Tibial nerve (tissue), 4 donors: ENCODE measurements at regions not wholly inside any gene's neighbourhood (a gene's known extent, or its start where the extent isn't known, plus 50 kb on each side); places are given as distances from the start of the nearest gene placed in this dataset.
"Not testable (repeated sequence)": the region's sequence is repeated elsewhere in the genome, so short reads cannot be mapped to it uniquely, and the experiment has no call there.

ENCODE experiments used
- DNase-seq, 2 donors: peaks; one replicate each; pipeline ENCODE4 v3.0.0-alpha.2; 2019; ENCODE audit warnings: low spot score in 2 of 2
- H3K27ac ChIP-seq, 4 donors: fragments of 200-600 bp; sonication (generic) in 3 of 4; one replicate each; pipeline ENCODE4 v1.5.1; 2017 to 2019; ENCODE audit warnings: mild to moderate bottlenecking in 1 of 4
- H3K27me3 ChIP-seq, 2 donors: fragments of 200-600 bp; sonication (generic) in 1 of 2; one replicate each; pipeline versions ENCODE4 v1.5.1 to v1.6.0; 2017 to 2019
- H3K36me3 ChIP-seq, 3 donors: fragments of 200-600 bp; sonication (generic); one replicate each; pipeline ENCODE4 v1.5.1; 2018 to 2019
- H3K4me1 ChIP-seq, 4 donors: fragments of 200-600 bp; sonication (generic) in 3 of 4; one replicate each; pipeline ENCODE4 v1.5.1; 2017 to 2019
- H3K4me3 ChIP-seq, 4 donors: fragments of 200-600 bp; sonication (generic) in 3 of 4; one replicate each; pipeline ENCODE4 v1.5.1; 2017 to 2019; ENCODE audit warnings: mild to moderate bottlenecking in 1 of 4, moderate library complexity in 1 of 4
- H3K9me3 ChIP-seq, 4 donors: fragments of 200-600 bp; sonication (generic) in 3 of 4; one replicate each; pipeline ENCODE4 v1.5.1; 2017 to 2019
- EP300 ChIP-seq, 2 donors: sonication (generic); formaldehyde crosslinking; IDR thresholded peaks; one replicate each; pipeline ENCODE4 v1.6.1; 2017; ENCODE audit warnings: antibody characterized with exemption in 2 of 2, mild to moderate bottlenecking in 1 of 2
- POLR2A ChIP-seq, 2 donors: fragments of 450-650 bp; IDR thresholded peaks; one replicate each; pipeline ENCODE4 v1.6.1; 2017; ENCODE audit warnings: antibody characterized with exemption in 2 of 2, mild to moderate bottlenecking in 2 of 2, moderate library complexity in 2 of 2
- WGBS, 2 donors: methylation state at CpG; one replicate each; pipeline ENCODE4 v1.1.5; 2018; 5-methylcytosine and 5-hydroxymethylcytosine counted together
- TF ChIP-seq, protein P1 (sequence below), 5 experiments: fragments of 200-600 bp in 3 of 5; fragments of 450-650 bp in 2 of 5; sonication (generic) in 3 of 5; IDR thresholded peaks; one replicate each; pipeline ENCODE4 v1.5.1; 2016 to 2019; ENCODE audit warnings: antibody characterized with exemption in 5 of 5, mild to moderate bottlenecking in 3 of 5, moderate library complexity in 2 of 5

DNA sequence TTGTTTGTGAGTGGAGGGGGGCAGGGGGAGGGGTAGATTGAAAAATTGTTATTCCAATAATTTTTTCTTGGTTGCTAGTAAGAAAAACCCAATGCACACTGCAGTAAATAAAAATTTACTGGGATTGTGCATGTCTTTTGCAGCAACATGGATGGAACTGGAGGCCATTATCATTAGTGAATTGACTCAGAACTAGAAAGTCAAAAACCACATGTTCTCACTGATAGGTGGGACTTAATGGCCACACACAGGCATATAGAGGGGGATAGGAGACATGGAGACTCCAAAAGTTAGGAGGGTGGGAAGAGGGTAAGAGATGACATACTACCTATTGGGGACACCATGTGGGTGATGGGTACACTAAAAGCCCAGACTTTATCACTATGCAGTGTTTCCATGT is 67.2 kb downstream of the BUB3 start:
- Histone ChIP-seq H3K4me3 (no peak overlapping the region), H3K27ac (no peak overlapping the region), H3K27me3 (no peaks in the 10 kb centered on the region), H3K9me3 (peaks cover 0 to 4% (median 0%) of the 10 kb centered on the region in 4 donors), H3K4me1 (no peaks in the 10 kb centered on the region), H3K36me3 (peaks cover 0 to 28% (median 0%) of the 10 kb centered on the region in 3 donors)
- no peak for DNase-seq
- TF ChIP-seq, protein P1, sequence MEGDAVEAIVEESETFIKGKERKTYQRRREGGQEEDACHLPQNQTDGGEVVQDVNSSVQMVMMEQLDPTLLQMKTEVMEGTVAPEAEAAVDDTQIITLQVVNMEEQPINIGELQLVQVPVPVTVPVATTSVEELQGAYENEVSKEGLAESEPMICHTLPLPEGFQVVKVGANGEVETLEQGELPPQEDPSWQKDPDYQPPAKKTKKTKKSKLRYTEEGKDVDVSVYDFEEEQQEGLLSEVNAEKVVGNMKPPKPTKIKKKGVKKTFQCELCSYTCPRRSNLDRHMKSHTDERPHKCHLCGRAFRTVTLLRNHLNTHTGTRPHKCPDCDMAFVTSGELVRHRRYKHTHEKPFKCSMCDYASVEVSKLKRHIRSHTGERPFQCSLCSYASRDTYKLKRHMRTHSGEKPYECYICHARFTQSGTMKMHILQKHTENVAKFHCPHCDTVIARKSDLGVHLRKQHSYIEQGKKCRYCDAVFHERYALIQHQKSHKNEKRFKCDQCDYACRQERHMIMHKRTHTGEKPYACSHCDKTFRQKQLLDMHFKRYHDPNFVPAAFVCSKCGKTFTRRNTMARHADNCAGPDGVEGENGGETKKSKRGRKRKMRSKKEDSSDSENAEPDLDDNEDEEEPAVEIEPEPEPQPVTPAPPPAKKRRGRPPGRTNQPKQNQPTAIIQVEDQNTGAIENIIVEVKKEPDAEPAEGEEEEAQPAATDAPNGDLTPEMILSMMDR (IDR thresholded peaks at IDR 0.05) = no peak
- TF ChIP-seq EP300 (IDR thresholded peaks at IDR 0.05) = no peak
- no peak for TF ChIP-seq POLR2A (IDR thresholded peaks at IDR 0.05)

DNA sequence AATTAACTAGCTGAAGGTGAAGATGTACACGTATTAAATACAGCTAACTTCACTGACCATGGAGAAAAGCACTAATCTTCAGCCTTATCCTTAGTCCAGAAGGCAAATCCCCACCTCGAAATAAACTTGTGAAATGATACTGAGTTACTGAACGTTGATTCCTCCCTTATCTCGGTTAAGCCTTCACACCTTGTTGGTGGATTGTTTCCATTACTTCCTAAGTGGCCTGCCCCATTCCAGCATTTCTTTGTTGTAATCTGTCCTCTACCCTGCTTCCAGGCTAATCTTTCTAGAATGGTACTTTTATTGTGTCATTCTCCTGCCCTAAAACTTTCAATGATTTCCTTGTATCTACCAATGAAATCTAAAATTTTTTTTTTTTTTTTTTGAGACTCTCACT is 68.6 kb downstream of the BUB3 start:
- Histone ChIP-seq H3K27ac (no peak overlapping the region), H3K9me3 (no peaks in the 10 kb centered on the region), H3K36me3 (peaks cover 0 to 28% (median 0%) of the 10 kb centered on the region in 3 donors), H3K4me1 (no peaks in the 10 kb centered on the region), H3K4me3 (no peak overlapping the region), H3K27me3 (no peaks in the 10 kb centered on the region)
- TF ChIP-seq, protein P1 (IDR thresholded peaks at IDR 0.05) = no peak
- no peak for TF ChIP-seq POLR2A (IDR thresholded peaks at IDR 0.05)
- TF ChIP-seq EP300 (IDR thresholded peaks at IDR 0.05) = no peak
- DNase-seq = no peak
- WGBS, 2 donors = 93% methylated on average over 4 of the region's 4 CpGs

DNA sequence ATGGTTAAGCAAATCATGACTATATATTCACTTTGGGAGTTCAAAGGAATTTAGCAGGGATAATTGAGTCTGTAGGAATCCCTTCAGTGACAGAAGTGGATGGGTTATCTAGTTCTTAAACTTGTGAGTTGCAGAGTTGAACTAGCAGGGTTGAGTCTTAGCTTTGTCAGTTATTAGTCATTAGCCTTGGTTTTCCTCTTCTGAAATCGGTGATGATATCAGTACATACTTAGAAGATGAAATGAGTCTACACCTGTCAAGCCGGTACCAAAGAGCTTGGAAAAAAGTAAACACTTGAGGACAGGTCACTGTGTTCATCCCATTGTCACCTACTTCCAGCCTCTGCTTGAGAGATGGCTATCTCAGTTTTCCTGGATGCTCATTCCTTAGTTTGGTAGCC is 73.5 kb downstream of the BUB3 start:
- TF ChIP-seq POLR2A (IDR thresholded peaks at IDR 0.05) (no peak), EP300 (IDR thresholded peaks at IDR 0.05) (no peak)
- TF ChIP-seq, protein P1 (IDR thresholded peaks at IDR 0.05) = no peak

DNA sequence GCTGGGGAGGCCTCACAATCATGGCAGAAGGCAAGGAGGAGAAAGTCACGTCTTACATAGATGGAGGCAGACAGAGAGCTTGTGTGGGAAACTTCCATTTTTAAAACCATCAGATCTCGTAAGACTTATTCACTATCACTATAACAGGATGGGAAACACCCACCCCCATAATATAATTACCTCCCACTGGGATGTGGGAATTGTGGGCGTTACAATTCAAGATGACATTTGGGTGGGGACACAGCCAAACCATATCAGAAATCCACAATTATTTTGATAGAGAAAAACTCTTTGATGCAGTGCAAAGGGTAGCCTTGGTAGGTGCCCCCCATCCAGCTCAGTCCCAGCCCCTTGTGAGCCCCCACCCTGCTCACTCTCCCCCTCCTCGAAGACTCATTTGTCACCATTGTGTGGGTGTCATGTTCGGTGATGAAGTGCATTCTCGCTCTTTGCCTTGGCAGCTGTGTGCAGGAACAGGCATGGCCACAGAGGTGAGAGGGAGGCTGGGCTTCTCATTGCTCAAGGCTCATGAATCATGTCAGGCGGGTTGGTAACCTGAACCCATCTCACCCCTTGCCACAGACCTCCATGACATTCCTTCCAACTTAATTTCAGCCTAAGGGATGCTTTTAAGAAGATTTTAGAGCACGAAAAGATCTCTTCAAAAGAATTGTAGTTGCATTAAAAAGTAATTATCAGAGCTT is 75.9 kb downstream of the BUB3 start:
- Histone ChIP-seq H3K9me3 (peaks cover 0 to 37% (median 2%) of the 10 kb centered on the region in 4 donors), H3K4me3 (no peak overlapping the region), H3K36me3 (peaks cover 0 to 47% (median 0%) of the 10 kb centered on the region in 3 donors), H3K4me1 (no peaks in the 10 kb centered on the region), H3K27me3 (no peaks in the 10 kb centered on the region), H3K27ac (no peak overlapping the region)
- no peak for DNase-seq
- TF ChIP-seq EP300 (IDR thresholded peaks at IDR 0.05) = no peak
- TF ChIP-seq POLR2A (IDR thresholded peaks at IDR 0.05) = no peak
- TF ChIP-seq, protein P1 (IDR thresholded peaks at IDR 0.05) = no peak
- WGBS, 2 donors = 74 to 85% methylated on average over 8 of the region's 8 CpGs

More for the DNA sequence above, 73.5 kb downstream of the BUB3 start:
- peaks cover 0 to 38% (median 0%) of the 10 kb centered on the region in 3 donors for H3K36me3 ChIP-seq
- 68 to 94% methylated on average over 2 of the region's 2 CpGs for WGBS, 2 donors
- H3K27ac ChIP-seq = no peak overlapping the region
- no peak for DNase-seq
- H3K4me3 ChIP-seq = no peak overlapping the region
- no peaks in the 10 kb centered on the region for H3K4me1 ChIP-seq
- H3K9me3 ChIP-seq = peaks cover 0 to 18% (median 0%) of the 10 kb centered on the region in 4 donors
- no peaks in the 10 kb centered on the region for H3K27me3 ChIP-seq

DNA sequence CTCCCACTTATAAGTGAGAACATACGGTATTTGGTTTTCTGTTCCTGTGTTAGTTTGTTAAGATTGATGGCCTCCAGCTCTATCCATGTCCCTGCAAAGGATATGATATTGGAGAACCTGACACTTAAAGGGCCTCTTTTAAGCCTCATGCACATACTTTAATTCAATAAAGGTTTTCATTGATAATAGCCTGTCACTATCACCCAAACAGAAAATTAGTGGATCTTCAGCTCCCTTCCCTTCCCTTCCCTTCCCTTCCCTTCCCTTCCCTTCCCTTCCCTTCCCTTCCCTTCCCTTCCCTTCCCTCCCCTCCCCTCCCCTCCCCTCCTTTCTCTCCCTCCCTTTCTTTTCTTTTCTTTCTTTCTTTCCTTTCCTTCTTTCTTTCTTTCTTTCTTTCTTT is 78.7 kb downstream of the BUB3 start:
- Histone ChIP-seq H3K9me3 (peaks cover 0 to 55% (median 2%) of the 10 kb centered on the region in 4 donors), H3K36me3 (peaks cover 0 to 55% (median 0%) of the 10 kb centered on the region in 3 donors)
- not testable (repeated sequence) for H3K27ac ChIP-seq, H3K4me3 ChIP-seq, H3K4me1 ChIP-seq, DNase-seq, H3K27me3 ChIP-seq
- 84 to 88% methylated on average over 1 of the region's 1 CpG for WGBS, 2 donors

DNA sequence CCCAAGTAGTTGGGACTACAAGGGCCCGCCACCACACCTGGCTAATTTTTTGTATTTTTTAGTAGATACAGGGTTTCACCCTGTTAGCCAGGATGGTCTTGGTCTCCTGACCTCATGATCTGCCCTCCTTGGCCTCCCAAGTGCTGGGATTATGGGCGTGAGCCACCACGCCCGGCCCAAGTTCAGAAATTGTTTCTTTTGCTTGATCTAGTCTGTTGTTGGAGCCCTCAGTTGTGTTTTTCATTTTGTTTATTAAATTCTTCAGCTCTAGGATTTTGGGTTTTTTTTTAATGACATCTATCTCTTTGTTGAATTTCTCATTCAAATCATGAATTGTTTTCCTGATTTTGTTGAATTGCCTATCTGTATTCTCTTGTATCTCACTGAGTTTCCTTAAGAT is 80.8 kb downstream of the BUB3 start:
- Histone ChIP-seq H3K9me3 (peaks cover 0 to 55% (median 2%) of the 10 kb centered on the region in 4 donors), H3K36me3 (peaks cover 0 to 42% (median 0%) of the 10 kb centered on the region in 3 donors)
- H3K27me3 ChIP-seq, H3K4me1 ChIP-seq, H3K27ac ChIP-seq, H3K4me3 ChIP-seq, DNase-seq: not testable (repeated sequence)
- WGBS, 2 donors = 98 to 99% methylated on average over 4 of the region's 4 CpGs
